GM12873 (cell line): ENCODE measurements at regions not wholly inside any gene's neighbourhood (a gene's known extent, or its start where the extent isn't known, plus 50 kb on each side); places are given as distances from the start of the nearest gene placed in this dataset.

ENCODE experiments used
- CTCF ChIP-seq: IDR thresholded peaks from 2 replicates; pipeline ENCODE4 v1.5.1; 2012; ENCODE audit warnings: low read depth, mild to moderate bottlenecking, moderate library complexity, low read length, control low read depth; ENCODE audit not compliant: insufficient read depth; ENCODE audit errors: missing control alignments

- no peak for TF ChIP-seq CTCF
Observed at GRCh38 chr3:165669967-165670366, 167.3 kb downstream of the BCHE start.

GRCh38 chr3:165669504-165669903, 167.7 kb downstream of the BCHE start:
- TF ChIP-seq CTCF = no peak

GRCh38 chr3:165667676-165668075, 169.5 kb downstream of the BCHE start:
- no peak for TF ChIP-seq CTCF

GRCh38 chr3:165658027-165658426, 179.2 kb downstream of the BCHE start:
- no peak for TF ChIP-seq CTCF

GRCh38 chr3:165653130-165653778, 184.0 kb downstream of the BCHE start:
- TF ChIP-seq CTCF = no peak

- TF ChIP-seq CTCF = no peak
Observed at GRCh38 chr3:165645191-165645590, 192.0 kb downstream of the BCHE start.

GRCh38 chr3:165644331-165644730, 192.9 kb downstream of the BCHE start:
- TF ChIP-seq CTCF = no peak
